GM12878 (cell line): ENCODE measurements at regions not wholly inside any gene's neighbourhood (a gene's known extent, or its start where the extent isn't known, plus 50 kb on each side); places are given as distances from the start of the nearest gene placed in this dataset.
A peak's percentile ranks its signal among the peaks of the same experiment; 100 is the strongest.

Source experiments
- ATAC-seq: fragments of 200-7000 bp; cut with Tn5 transposase; 3 replicates; pipeline ENCODE4 v1.9.1; 2020; ENCODE audit warnings: mild to moderate bottlenecking, moderate library complexity
- BruUV-seq: library from RNA; stranded (reverse); fragments of 400-500 nt; replicated peaks from 2 replicates; lab custom pipeline; 2021; lab: Mats Ljungman, UMichigan
- CTCF ChIA-PET: fragments of 300-600 bp; sonication (Branson Sonifier 250); formaldehyde crosslinking; extraction: SDS; loops from one replicate; lab custom pipeline; 2021; ENCODE audit warnings: inconsistent platforms; lab: Yijun Ruan, JAX
- POLR2A ChIA-PET: fragments of 350-600 bp; formaldehyde crosslinking; extraction: SDS; loops from one replicate; lab custom pipeline; 2021; ENCODE audit warnings: inconsistent platforms; lab: Charles Lee
- RAD21 ChIA-PET: fragments of 300-600 bp; sonication (Branson Sonifier 250); formaldehyde crosslinking; loops from one replicate; lab custom pipeline; 2023; ENCODE audit warnings: antibody characterized with exemption; ENCODE audit not compliant: unreplicated experiment; lab: Charles Lee
- SMC1A ChIA-PET: fragments of 300-600 bp; sonication (Branson Sonifier 250); formaldehyde crosslinking; loops from one replicate; lab custom pipeline; 2023; ENCODE audit not compliant: unreplicated experiment, uncharacterized antibody; lab: Charles Lee
- DNase-seq: peaks from one replicate; pipeline ENCODE4 v3.0.0-alpha.2; 2011; ENCODE audit warnings: low read depth, low spot score
- FAIRE-seq: peaks from 3 replicates; lab custom pipeline; 2011; peaks lifted over from hg19 to GRCh38; lab: Jason Lieb, UNC
- H2AFZ ChIP-seq: 2 replicates; pipeline ENCODE4 v1.6.0; 2011; ENCODE audit warnings: low read depth, low read length, control low read depth; ENCODE audit not compliant: control insufficient read depth
- H3K27ac ChIP-seq: 2 replicates; pipeline ENCODE4 v1.5.1; 2011; ENCODE audit warnings: control low read depth; ENCODE audit not compliant: control insufficient read depth, insufficient read depth
- H3K27me3 ChIP-seq, 2 experiments: replicated peaks in 1 of 2; 2 replicates each; pipeline versions ENCODE4 v1.6.0 to v1.6.1; 2011; ENCODE audit warnings: low read length in 1 of 2; ENCODE audit not compliant: control insufficient read depth in 2 of 2, insufficient read depth in 2 of 2
- H3K36me3 ChIP-seq, 2 experiments: 2 replicates each; pipeline ENCODE4 v1.5.1; 2011; ENCODE audit warnings: low read length in 1 of 2; ENCODE audit not compliant: control insufficient read depth in 2 of 2, insufficient read depth in 2 of 2
- H3K4me1 ChIP-seq: 2 replicates; pipeline ENCODE4 v1.6.1; 2011; ENCODE audit warnings: mild to moderate bottlenecking, low read length, moderate library complexity, mixed read lengths; ENCODE audit not compliant: control insufficient read depth, insufficient read depth
- H3K4me2 ChIP-seq: 2 replicates; pipeline ENCODE4 v1.6.0; 2011; ENCODE audit warnings: control low read depth; ENCODE audit not compliant: control insufficient read depth, insufficient read depth
- H3K4me3 ChIP-seq: fragments of 200-600 bp; sonication (generic); 2 replicates; pipeline ENCODE4 v1.5.1; 2016
- H3K79me2 ChIP-seq: 2 replicates; pipeline ENCODE4 v1.6.0; 2011; ENCODE audit warnings: low read length; ENCODE audit not compliant: control insufficient read depth, insufficient read depth
- H3K9ac ChIP-seq: 2 replicates; pipeline ENCODE4 v1.8.0; 2011; ENCODE audit warnings: low read length, control low read depth, mixed read lengths; ENCODE audit not compliant: control insufficient read depth, insufficient read depth
- H3K9me3 ChIP-seq: replicated peaks from 3 replicates; pipeline ENCODE4 v1.5.1; 2011; ENCODE audit warnings: mild to moderate bottlenecking, low read length; ENCODE audit not compliant: control insufficient read depth, insufficient read depth
- H4K20me1 ChIP-seq: 2 replicates; pipeline ENCODE4 v1.6.0; 2011; ENCODE audit not compliant: control insufficient read depth, insufficient read depth
- BRCA1 ChIP-seq: IDR thresholded peaks from 2 replicates; pipeline ENCODE4 v1.6.1; 2011; ENCODE audit warnings: low read depth, low read length, improper control_type of control experiment
- EED ChIP-seq: sonication (generic); IDR thresholded peaks from 2 replicates; pipeline ENCODE4 v1.6.1; 2016; ENCODE audit warnings: antibody characterized with exemption, low read depth
- FOXK2 ChIP-seq: fragments of 450-650 bp; IDR thresholded peaks from 2 replicates; pipeline ENCODE4 v1.6.1; 2017; ENCODE audit warnings: mild to moderate bottlenecking, moderate library complexity
- MXI1 ChIP-seq: fragments of 150-350 bp; IDR thresholded peaks from 2 replicates; pipeline ENCODE4 v1.6.1; 2011; ENCODE audit warnings: low read depth, mild to moderate bottlenecking, inconsistent platforms, low read length, improper control_type of control experiment
- POLR2AphosphoS2 ChIP-seq: IDR thresholded peaks from 2 replicates; pipeline ENCODE4 v1.6.1; 2011; ENCODE audit warnings: low read depth, mild to moderate bottlenecking, low read length, improper control_type of control experiment, moderate library complexity
- RAD21 ChIP-seq: IDR thresholded peaks from 2 replicates; pipeline ENCODE4 v1.6.1; 2011; ENCODE audit warnings: mild to moderate bottlenecking, low read depth, low read length, moderate library complexity; ENCODE audit not compliant: insufficient read depth
- SIN3A ChIP-seq: IDR thresholded peaks from 2 replicates; pipeline ENCODE4 v1.6.1; 2012; ENCODE audit warnings: low read depth, low read length, improper control_type of control experiment
- SMC3 ChIP-seq: IDR thresholded peaks from 2 replicates; pipeline ENCODE4 v1.6.1; 2011; ENCODE audit warnings: low read length, improper control_type of control experiment, borderline replicate concordance
- STAT3 ChIP-seq: IDR thresholded peaks from 2 replicates; pipeline ENCODE4 v1.6.1; 2011; ENCODE audit warnings: low read depth, low read length, improper control_type of control experiment
- ZNF622 ChIP-seq: fragments of 450-650 bp; IDR thresholded peaks from 2 replicates; pipeline ENCODE4 v1.6.1; 2017; ENCODE audit warnings: mild to moderate bottlenecking, inconsistent platforms
- WGBS: methylation state at CpG from one replicate; pipeline ENCODE4 v1.1.6; 2016; ENCODE audit warnings: low lambda C conversion rate; ENCODE audit not compliant: insufficient replicate concordance, insufficient coverage; ENCODE audit errors: missing lambda C conversion rate; 5-methylcytosine and 5-hydroxymethylcytosine counted together
- in situ Hi-C: fragments of 300-500 bp; cut with MboI; formaldehyde crosslinking; loops from 9 replicates; pipeline ENCODE4 v1.14.3; 2018; ENCODE audit warnings: mixed read lengths
- intact Hi-C: fragments of 100-400 bp; cut with micrococcal nuclease; formaldehyde crosslinking; loops from one replicate; pipeline ENCODE4 v1.14.2; 2022; ENCODE audit not compliant: unreplicated experiment
- TF ChIP-seq, protein P1 (sequence below): fragments of 450-650 bp; IDR thresholded peaks from 2 replicates; pipeline ENCODE4 v1.6.1; 2016; ENCODE audit warnings: mild to moderate bottlenecking, moderate library complexity, borderline replicate concordance
- TF ChIP-seq, protein P2 (sequence below): fragments of 150-350 bp; IDR thresholded peaks from 2 replicates; pipeline ENCODE4 v1.6.1; 2016; ENCODE audit warnings: low read depth, low read length

DNA sequence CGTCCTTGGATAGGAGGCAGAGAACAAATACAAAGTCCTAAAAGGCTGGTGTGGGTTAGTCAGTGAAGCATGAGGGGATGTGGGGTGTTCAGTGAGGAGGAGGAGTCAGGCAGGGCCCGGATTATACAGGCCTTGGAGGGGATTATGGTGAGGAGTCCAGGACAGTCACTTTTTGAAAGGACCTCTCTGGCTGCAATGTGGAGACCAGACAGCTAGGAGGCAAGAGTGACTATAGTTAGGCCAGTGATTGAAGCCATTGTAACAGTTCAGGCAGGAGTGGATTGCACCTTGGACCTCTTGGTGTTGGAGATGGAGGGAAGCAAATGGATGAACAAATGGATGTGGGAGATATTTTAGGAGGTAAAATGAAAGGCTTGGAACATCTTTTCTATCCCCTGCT, 115.8 kb downstream of the C1orf94 start (continued):
- no peak for TF ChIP-seq POLR2AphosphoS2
- TF ChIP-seq, protein P1, sequence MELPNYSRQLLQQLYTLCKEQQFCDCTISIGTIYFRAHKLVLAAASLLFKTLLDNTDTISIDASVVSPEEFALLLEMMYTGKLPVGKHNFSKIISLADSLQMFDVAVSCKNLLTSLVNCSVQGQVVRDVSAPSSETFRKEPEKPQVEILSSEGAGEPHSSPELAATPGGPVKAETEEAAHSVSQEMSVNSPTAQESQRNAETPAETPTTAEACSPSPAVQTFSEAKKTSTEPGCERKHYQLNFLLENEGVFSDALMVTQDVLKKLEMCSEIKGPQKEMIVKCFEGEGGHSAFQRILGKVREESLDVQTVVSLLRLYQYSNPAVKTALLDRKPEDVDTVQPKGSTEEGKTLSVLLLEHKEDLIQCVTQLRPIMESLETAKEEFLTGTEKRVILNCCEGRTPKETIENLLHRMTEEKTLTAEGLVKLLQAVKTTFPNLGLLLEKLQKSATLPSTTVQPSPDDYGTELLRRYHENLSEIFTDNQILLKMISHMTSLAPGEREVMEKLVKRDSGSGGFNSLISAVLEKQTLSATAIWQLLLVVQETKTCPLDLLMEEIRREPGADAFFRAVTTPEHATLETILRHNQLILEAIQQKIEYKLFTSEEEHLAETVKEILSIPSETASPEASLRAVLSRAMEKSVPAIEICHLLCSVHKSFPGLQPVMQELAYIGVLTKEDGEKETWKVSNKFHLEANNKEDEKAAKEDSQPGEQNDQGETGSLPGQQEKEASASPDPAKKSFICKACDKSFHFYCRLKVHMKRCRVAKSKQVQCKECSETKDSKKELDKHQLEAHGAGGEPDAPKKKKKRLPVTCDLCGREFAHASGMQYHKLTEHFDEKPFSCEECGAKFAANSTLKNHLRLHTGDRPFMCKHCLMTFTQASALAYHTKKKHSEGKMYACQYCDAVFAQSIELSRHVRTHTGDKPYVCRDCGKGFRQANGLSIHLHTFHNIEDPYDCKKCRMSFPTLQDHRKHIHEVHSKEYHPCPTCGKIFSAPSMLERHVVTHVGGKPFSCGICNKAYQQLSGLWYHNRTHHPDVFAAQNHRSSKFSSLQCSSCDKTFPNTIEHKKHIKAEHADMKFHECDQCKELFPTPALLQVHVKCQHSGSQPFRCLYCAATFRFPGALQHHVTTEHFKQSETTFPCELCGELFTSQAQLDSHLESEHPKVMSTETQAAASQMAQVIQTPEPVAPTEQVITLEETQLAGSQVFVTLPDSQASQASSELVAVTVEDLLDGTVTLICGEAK = no peak
- TF ChIP-seq ZNF622 = no peak
- no peak for TF ChIP-seq SIN3A
- no peak for TF ChIP-seq FOXK2
- TF ChIP-seq RAD21 = peak; percentile 50
- TF ChIP-seq SMC3 = peak; percentile 20; the same call in 1 of the 2 replicates
- no peak for TF ChIP-seq BRCA1
- no peak for TF ChIP-seq STAT3
- TF ChIP-seq, all 136 proteins: peak for 3

DNA sequence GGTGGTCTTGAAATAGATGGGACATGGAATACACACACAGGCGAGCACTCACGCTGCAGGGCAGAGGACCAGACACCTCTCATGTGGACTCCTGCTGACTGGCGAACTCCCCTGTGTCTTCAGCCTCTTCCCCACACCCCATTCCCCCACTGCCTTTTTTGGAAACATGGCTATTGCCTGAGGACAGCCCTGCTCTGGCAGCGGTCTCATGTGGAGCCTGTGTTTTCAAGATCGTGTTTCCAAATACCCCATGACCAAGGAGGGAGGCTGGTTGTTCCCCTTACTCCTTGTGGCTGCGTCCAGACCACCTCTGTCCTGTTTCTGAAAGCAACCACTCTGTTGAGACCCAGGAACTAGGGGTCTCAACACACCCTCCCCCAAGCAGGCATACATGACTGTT, 119.4 kb downstream of the C1orf94 start:
- no peaks in the 10 kb centered on the region for H3K79me2 ChIP-seq
- ChIA-PET POLR2A (no interaction called here), SMC1A (no interaction called here), RAD21 (interaction anchor here (1.7 kb wide), 1 partner anchor 164 kb away, joined by 3 read pairs; no protein-coding TSS in a partner anchor), CTCF (no interaction called here)
- BruUV-seq = no TSS peak
- H3K9ac ChIP-seq = no peak overlapping the region
- no peaks in the 10 kb centered on the region for H3K4me1 ChIP-seq
- DNase-seq (no peak), ATAC-seq (no peak), FAIRE-seq (no peak)
- H3K27me3 ChIP-seq = no peaks in the 10 kb centered on the region
- no peak overlapping the region for H3K4me2 ChIP-seq
- no peaks in the 10 kb centered on the region for H4K20me1 ChIP-seq
- no peaks in the 10 kb centered on the region; the same call in 2 of the 3 replicates for H3K9me3 ChIP-seq
- 0% methylated on average over 6 of the region's 6 CpGs for WGBS
- no peaks in the 10 kb centered on the region for H3K36me3 ChIP-seq
- no peak overlapping the region for H3K4me3 ChIP-seq
- in situ Hi-C loops (no loop called here), intact Hi-C loops (no loop called here)
- no peak overlapping the region for H3K27ac ChIP-seq
- no peak overlapping the region for H2AFZ ChIP-seq
- TF ChIP-seq MXI1 (no peak), EED (no peak)
- TF ChIP-seq, protein P2, sequence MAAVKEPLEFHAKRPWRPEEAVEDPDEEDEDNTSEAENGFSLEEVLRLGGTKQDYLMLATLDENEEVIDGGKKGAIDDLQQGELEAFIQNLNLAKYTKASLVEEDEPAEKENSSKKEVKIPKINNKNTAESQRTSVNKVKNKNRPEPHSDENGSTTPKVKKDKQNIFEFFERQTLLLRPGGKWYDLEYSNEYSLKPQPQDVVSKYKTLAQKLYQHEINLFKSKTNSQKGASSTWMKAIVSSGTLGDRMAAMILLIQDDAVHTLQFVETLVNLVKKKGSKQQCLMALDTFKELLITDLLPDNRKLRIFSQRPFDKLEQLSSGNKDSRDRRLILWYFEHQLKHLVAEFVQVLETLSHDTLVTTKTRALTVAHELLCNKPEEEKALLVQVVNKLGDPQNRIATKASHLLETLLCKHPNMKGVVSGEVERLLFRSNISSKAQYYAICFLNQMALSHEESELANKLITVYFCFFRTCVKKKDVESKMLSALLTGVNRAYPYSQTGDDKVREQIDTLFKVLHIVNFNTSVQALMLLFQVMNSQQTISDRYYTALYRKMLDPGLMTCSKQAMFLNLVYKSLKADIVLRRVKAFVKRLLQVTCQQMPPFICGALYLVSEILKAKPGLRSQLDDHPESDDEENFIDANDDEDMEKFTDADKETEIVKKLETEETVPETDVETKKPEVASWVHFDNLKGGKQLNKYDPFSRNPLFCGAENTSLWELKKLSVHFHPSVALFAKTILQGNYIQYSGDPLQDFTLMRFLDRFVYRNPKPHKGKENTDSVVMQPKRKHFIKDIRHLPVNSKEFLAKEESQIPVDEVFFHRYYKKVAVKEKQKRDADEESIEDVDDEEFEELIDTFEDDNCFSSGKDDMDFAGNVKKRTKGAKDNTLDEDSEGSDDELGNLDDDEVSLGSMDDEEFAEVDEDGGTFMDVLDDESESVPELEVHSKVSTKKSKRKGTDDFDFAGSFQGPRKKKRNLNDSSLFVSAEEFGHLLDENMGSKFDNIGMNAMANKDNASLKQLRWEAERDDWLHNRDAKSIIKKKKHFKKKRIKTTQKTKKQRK = no peak
- TF ChIP-seq, protein P1 = no peak
